ENCODE measurements at regions not wholly inside any gene's neighbourhood (a gene's known extent, or its start where the extent isn't known, plus 50 kb on each side); places are given as distances from the start of the nearest gene placed in this dataset.

- TF ChIP-seq, protein P1, sequence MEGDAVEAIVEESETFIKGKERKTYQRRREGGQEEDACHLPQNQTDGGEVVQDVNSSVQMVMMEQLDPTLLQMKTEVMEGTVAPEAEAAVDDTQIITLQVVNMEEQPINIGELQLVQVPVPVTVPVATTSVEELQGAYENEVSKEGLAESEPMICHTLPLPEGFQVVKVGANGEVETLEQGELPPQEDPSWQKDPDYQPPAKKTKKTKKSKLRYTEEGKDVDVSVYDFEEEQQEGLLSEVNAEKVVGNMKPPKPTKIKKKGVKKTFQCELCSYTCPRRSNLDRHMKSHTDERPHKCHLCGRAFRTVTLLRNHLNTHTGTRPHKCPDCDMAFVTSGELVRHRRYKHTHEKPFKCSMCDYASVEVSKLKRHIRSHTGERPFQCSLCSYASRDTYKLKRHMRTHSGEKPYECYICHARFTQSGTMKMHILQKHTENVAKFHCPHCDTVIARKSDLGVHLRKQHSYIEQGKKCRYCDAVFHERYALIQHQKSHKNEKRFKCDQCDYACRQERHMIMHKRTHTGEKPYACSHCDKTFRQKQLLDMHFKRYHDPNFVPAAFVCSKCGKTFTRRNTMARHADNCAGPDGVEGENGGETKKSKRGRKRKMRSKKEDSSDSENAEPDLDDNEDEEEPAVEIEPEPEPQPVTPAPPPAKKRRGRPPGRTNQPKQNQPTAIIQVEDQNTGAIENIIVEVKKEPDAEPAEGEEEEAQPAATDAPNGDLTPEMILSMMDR (conservative IDR thresholded peaks at IDR 0.05; ENCODE audit: low read depth, low read length): no peak
- DNase-seq (ENCODE audit: low read depth): no peak
- H3K4me3 ChIP-seq (ENCODE audit: low read depth, low read length): no peak overlapping the region
These were observed 182.1 kb upstream of the SMIM31 start for GRCh38 chr4:164571593-164572390.

GRCh38 chr4:164572877-164573279 is 181.1 kb upstream of the SMIM31 start:
- TF ChIP-seq, protein P1 (conservative IDR thresholded peaks at IDR 0.05; ENCODE audit: low read depth, low read length): no peak
- DNase-seq (ENCODE audit: low read depth): peak; percentile 25
- H3K4me3 ChIP-seq (ENCODE audit: low read depth, low read length): no peak overlapping the region

DNA sequence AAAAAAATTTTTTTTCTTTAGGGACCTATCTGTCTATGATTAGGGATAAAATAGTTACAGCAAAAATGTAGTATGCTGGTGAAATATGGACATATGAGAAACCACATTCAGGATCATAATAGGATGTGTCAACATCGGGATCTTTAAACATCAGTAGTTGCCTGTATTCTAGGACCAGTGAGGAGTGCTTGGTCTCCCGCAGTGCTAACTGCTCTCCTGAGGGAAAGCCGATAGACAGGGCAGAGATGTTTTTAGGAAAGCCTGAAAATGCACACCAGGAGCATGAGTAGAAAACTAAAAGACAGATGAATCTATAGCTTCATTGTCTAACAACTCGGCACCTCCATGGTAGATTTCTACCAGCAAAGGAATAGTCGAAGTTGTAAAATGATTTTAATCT is 178.1 kb upstream of the SMIM31 start:
- DNase-seq (ENCODE audit: low read depth): no peak
- no peak overlapping the region for H3K4me3 ChIP-seq (ENCODE audit: low read depth, low read length)
- TF ChIP-seq, protein P1 (conservative IDR thresholded peaks at IDR 0.05; ENCODE audit: low read depth, low read length): no peak

DNA sequence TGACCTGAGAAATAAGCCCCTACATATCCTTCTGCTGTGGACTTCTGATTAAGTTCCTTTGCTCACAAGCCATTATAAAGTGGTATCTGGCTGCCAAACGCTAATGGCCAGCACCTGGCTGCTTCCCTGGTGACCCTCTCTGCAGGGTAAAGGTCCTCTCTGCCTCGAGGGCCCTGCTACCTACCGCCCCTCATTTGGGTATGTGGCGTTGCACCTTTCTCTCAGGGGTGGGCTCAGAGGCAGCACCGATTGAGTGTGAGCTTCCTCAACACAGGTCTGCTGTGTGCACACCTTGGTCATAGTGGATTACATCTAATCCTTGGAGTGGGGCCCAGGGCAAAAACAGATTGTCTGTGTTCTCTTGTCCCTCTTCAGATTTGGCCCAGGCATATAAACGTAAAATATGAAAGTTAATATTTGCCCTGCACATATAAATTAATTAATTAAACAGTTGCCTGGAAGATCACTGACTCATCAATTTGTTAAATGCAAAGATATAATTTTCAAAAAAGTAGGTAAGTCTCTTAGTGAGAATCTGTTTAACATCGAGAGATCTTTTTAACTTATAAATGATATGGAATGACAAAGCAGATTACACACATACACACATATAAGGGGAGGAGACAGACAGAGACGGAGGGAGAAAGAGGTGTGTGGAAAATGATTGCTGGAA is 174.5 kb upstream of the SMIM31 start:
- no peak overlapping the region for H3K4me3 ChIP-seq (ENCODE audit: low read depth, low read length)
- TF ChIP-seq, protein P1 (conservative IDR thresholded peaks at IDR 0.05; ENCODE audit: low read depth, low read length): no peak
- DNase-seq (ENCODE audit: low read depth): no peak

DNA sequence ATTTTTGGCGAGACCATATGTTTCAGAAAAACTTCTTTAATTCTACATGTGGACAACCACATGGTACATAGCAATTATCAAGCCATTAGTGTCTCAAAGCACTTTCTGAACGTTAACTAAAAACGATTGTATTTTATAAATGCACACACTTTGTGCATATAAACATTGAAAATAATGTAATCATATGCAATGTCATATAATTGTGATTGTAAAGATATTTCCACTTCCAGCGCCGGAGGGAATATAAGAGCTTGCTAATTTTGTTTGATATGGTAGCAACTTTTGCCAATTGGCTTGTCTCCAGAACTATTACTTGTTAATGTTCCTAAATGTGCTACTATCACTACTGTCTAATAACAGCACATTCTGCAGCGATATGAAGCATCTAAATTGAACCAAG is 162.3 kb upstream of the SMIM31 start:
- H3K4me3 ChIP-seq (ENCODE audit: low read depth, low read length): no peak overlapping the region
- TF ChIP-seq, protein P1 (conservative IDR thresholded peaks at IDR 0.05; ENCODE audit: low read depth, low read length): no peak
- no peak for DNase-seq (ENCODE audit: low read depth)

GRCh38 chr4:164595751-164596150 is 158.2 kb upstream of the SMIM31 start:
- TF ChIP-seq, protein P1 (conservative IDR thresholded peaks at IDR 0.05; ENCODE audit: low read depth, low read length): no peak
- no peak for DNase-seq (ENCODE audit: low read depth)
- no peak overlapping the region for H3K4me3 ChIP-seq (ENCODE audit: low read depth, low read length)
